ENCODE measurements at regions not wholly inside any gene's neighbourhood (a gene's known extent, or its start where the extent isn't known, plus 50 kb on each side); places are given as distances from the start of the nearest gene placed in this dataset.

DNA sequence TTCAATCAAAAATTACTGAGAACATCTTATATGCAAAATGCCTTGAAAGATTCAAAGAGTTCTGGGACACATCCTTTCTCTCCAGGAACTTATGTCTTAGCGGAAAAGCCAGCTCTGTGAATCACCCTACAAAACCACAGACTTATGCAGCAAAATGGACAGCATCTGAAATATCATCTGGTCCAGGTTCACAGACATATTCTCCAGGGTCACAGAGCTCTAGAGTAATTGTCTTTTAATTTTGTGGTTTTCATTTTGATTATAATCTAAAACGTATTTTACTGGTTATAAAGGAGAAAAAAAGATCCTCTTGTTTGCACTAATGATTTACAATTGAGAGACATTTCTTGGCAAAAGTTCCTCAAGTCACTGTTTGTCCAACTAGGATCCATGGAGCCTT, 246.2 kb downstream of the MSRB3 start:
- no peak for DNase-seq
- 55 to 73% methylated on average over 2 of the region's 2 CpGs for WGBS, 2 donors
- Histone ChIP-seq H3K27ac (no peak overlapping the region), H3K4me3 (no peak overlapping the region), H3K4me1 (no peaks in the 10 kb centered on the region), H3K36me3 (no peaks in the 10 kb centered on the region), H3K9me3 (no peaks in the 10 kb centered on the region), H3K27me3 (peaks cover 0 to under 1% (median 0%) of the 10 kb centered on the region in 3 donors)
- no peak for TF ChIP-seq EP300 (IDR thresholded peaks at IDR 0.05)
- TF ChIP-seq POLR2A (IDR thresholded peaks at IDR 0.05) = no peak
- TF ChIP-seq, protein P1, sequence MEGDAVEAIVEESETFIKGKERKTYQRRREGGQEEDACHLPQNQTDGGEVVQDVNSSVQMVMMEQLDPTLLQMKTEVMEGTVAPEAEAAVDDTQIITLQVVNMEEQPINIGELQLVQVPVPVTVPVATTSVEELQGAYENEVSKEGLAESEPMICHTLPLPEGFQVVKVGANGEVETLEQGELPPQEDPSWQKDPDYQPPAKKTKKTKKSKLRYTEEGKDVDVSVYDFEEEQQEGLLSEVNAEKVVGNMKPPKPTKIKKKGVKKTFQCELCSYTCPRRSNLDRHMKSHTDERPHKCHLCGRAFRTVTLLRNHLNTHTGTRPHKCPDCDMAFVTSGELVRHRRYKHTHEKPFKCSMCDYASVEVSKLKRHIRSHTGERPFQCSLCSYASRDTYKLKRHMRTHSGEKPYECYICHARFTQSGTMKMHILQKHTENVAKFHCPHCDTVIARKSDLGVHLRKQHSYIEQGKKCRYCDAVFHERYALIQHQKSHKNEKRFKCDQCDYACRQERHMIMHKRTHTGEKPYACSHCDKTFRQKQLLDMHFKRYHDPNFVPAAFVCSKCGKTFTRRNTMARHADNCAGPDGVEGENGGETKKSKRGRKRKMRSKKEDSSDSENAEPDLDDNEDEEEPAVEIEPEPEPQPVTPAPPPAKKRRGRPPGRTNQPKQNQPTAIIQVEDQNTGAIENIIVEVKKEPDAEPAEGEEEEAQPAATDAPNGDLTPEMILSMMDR (IDR thresholded peaks at IDR 0.05) = no peak
- no peak for TF ChIP-seq POLR2AphosphoS5 (IDR thresholded peaks at IDR 0.05)
- intact Hi-C loops (cut with DNase I) = no loop called here

- Histone ChIP-seq H3K27ac (no peak overlapping the region), H3K4me3 (no peak overlapping the region), H3K9me3 (no peaks in the 10 kb centered on the region), H3K36me3 (no peaks in the 10 kb centered on the region), H3K4me1 (no peaks in the 10 kb centered on the region), H3K27me3 (peaks cover 0 to 5% (median 0%) of the 10 kb centered on the region in 3 donors)
- intact Hi-C loops (cut with DNase I) = no loop called here
- WGBS, 2 donors = 87 to 90% methylated on average over 3 of the region's 3 CpGs
- no peak for DNase-seq
- no peak for TF ChIP-seq POLR2AphosphoS5 (IDR thresholded peaks at IDR 0.05)
- no peak for TF ChIP-seq POLR2A (IDR thresholded peaks at IDR 0.05)
- TF ChIP-seq, protein P1 (IDR thresholded peaks at IDR 0.05) = no peak
- TF ChIP-seq EP300 (IDR thresholded peaks at IDR 0.05) = no peak
Measured at GRCh38 chr12:65525491-65526141, 247.1 kb downstream of the MSRB3 start.

DNA sequence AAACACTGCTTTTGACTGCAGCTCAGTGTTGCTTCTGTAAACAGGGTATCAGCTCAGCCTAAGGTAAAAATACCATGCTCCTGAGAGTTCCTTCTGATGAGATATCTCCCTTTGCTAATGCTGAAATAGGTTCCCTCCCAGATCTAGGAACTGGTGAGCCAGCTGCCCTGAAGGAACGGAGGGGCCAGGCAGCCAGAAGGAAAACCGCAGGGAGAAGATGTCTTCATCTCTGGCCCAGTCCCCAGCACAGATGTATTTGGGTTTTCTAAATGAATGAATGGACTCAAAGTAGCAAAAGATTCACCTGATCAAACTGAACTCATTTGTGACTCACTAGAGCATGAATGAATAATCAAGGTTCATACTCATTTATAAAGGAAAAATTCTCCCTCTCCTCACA, 247.8 kb downstream of the MSRB3 start:
- no peak for DNase-seq
- WGBS, 2 donors = 88 to 91% methylated on average over 2 of the region's 2 CpGs
- intact Hi-C loops (cut with DNase I) = no loop called here
- H3K36me3 ChIP-seq = no peaks in the 10 kb centered on the region
- H3K27ac ChIP-seq = no peak overlapping the region
- TF ChIP-seq, protein P1 (IDR thresholded peaks at IDR 0.05) = no peak
- TF ChIP-seq POLR2A (IDR thresholded peaks at IDR 0.05) (no peak), EP300 (IDR thresholded peaks at IDR 0.05) (no peak), POLR2AphosphoS5 (IDR thresholded peaks at IDR 0.05) (no peak)
- H3K27me3 ChIP-seq = peaks cover 0 to 5% (median 0%) of the 10 kb centered on the region in 3 donors
- no peak overlapping the region for H3K4me3 ChIP-seq
- no peaks in the 10 kb centered on the region for H3K9me3 ChIP-seq
- no peaks in the 10 kb centered on the region for H3K4me1 ChIP-seq

GRCh38 chr12:65528127-65528526, 249.6 kb downstream of the MSRB3 start:
- WGBS, 2 donors = 93 to 96% methylated on average over 3 of the region's 3 CpGs
- no peaks in the 10 kb centered on the region for H3K36me3 ChIP-seq
- TF ChIP-seq, protein P1 (IDR thresholded peaks at IDR 0.05) = no peak
- TF ChIP-seq POLR2A (IDR thresholded peaks at IDR 0.05) = no peak
- no peak for TF ChIP-seq EP300 (IDR thresholded peaks at IDR 0.05)
- no peak for TF ChIP-seq POLR2AphosphoS5 (IDR thresholded peaks at IDR 0.05)
- H3K4me3 ChIP-seq = no peak overlapping the region
- no peak overlapping the region for H3K27ac ChIP-seq
- H3K27me3 ChIP-seq = peaks cover 0 to 5% (median 0%) of the 10 kb centered on the region in 3 donors
- H3K4me1 ChIP-seq = no peaks in the 10 kb centered on the region
- DNase-seq = no peak
- intact Hi-C loops (cut with DNase I) = no loop called here
- no peaks in the 10 kb centered on the region for H3K9me3 ChIP-seq

- no peaks in the 10 kb centered on the region for H3K4me1 ChIP-seq
- peaks cover 0 to 5% (median 0%) of the 10 kb centered on the region in 3 donors for H3K27me3 ChIP-seq
- TF ChIP-seq POLR2AphosphoS5 (IDR thresholded peaks at IDR 0.05) = no peak
- TF ChIP-seq POLR2A (IDR thresholded peaks at IDR 0.05) = no peak
- TF ChIP-seq, protein P1 (IDR thresholded peaks at IDR 0.05) = no peak
- TF ChIP-seq EP300 (IDR thresholded peaks at IDR 0.05) = no peak
- intact Hi-C loops (cut with DNase I) = no loop called here
- no peak overlapping the region for H3K27ac ChIP-seq
- H3K9me3 ChIP-seq = no peaks in the 10 kb centered on the region
- no peak overlapping the region for H3K4me3 ChIP-seq
- WGBS, 2 donors = 97 to 98% methylated on average over 2 of the region's 2 CpGs
- no peak for DNase-seq
- H3K36me3 ChIP-seq = no peaks in the 10 kb centered on the region
Measured at GRCh38 chr12:65529106-65529505, 250.6 kb downstream of the MSRB3 start.

All from sigmoid colon (tissue), 6 donors.